Endodermal cell (in vitro differentiated cells): ENCODE measurements at regions not wholly inside any gene's neighbourhood (a gene's known extent, or its start where the extent isn't known, plus 50 kb on each side); places are given as distances from the start of the nearest gene placed in this dataset.
A peak's percentile ranks its signal among the peaks of the same experiment; 100 is the strongest.

Source experiments
- DNase-seq: peaks from one replicate; pipeline ENCODE4 v3.0.0-alpha.2; 2017
- H3K27ac ChIP-seq: 2 replicates; pipeline ENCODE4 v1.5.1; 2013; ENCODE audit warnings: mild to moderate bottlenecking, low read depth, low read length, moderate library complexity
- H3K27me3 ChIP-seq: 2 replicates; pipeline ENCODE4 v1.6.1; 2013; ENCODE audit warnings: mild to moderate bottlenecking, low read length, moderate library complexity; ENCODE audit not compliant: insufficient read depth, control insufficient read depth, poor library complexity, severe bottlenecking
- H3K36me3 ChIP-seq: 2 replicates; pipeline ENCODE4 v1.7.0; 2013; ENCODE audit warnings: mild to moderate bottlenecking, low read length, moderate library complexity; ENCODE audit not compliant: control insufficient read depth, insufficient read depth
- H3K4me1 ChIP-seq: one replicate; pipeline ENCODE4 v1.7.0; 2013; ENCODE audit warnings: low read length; ENCODE audit not compliant: control insufficient read depth, insufficient read depth
- H3K4me3 ChIP-seq: 2 replicates; pipeline ENCODE4 v1.5.1; 2013; ENCODE audit warnings: mild to moderate bottlenecking, low read length, moderate library complexity
- H3K9ac ChIP-seq: 2 replicates; pipeline ENCODE4 v1.6.1; 2013; ENCODE audit warnings: mild to moderate bottlenecking, low read length, moderate library complexity; ENCODE audit not compliant: poor library complexity, severe bottlenecking; ENCODE audit errors: extremely low read depth
- H3K9me3 ChIP-seq: 2 replicates; pipeline ENCODE4 v1.6.1; 2013; ENCODE audit warnings: mild to moderate bottlenecking, low read length, moderate library complexity; ENCODE audit not compliant: control insufficient read depth
- H3K27ac Mint-ChIP-seq: 2 replicates; pipeline ENCODE4 v1.8.0; 2020; ENCODE audit warnings: mixed read lengths
- H3K27me3 Mint-ChIP-seq: 2 replicates; pipeline ENCODE4 v1.8.0; 2021; ENCODE audit warnings: mild to moderate bottlenecking, mixed read lengths; ENCODE audit not compliant: insufficient read depth
- H3K36me3 Mint-ChIP-seq: 2 replicates; pipeline ENCODE4 v1.8.0; 2020; ENCODE audit warnings: low read depth, mixed read lengths
- H3K4me1 Mint-ChIP-seq: 2 replicates; pipeline ENCODE4 v1.8.0; 2020; ENCODE audit warnings: mixed read lengths
- H3K4me3 Mint-ChIP-seq: 2 replicates; pipeline ENCODE4 v1.8.0; 2020; ENCODE audit warnings: mild to moderate bottlenecking, moderate library complexity, mixed read lengths
- H3K9me3 Mint-ChIP-seq: 2 replicates; pipeline ENCODE4 v1.8.0; 2020; ENCODE audit warnings: mild to moderate bottlenecking, mixed read lengths
- WGBS, 2 experiments: methylation state at CpG; one replicate each; pipeline versions ENCODE4 v1.1.5 to v1.1.7; 2013; ENCODE audit warnings: missing lambda C conversion rate in 2 of 2, mixed read lengths in 1 of 2; ENCODE audit not compliant: insufficient coverage in 1 of 2, insufficient read length in 1 of 2; 5-methylcytosine and 5-hydroxymethylcytosine counted together
- TF ChIP-seq, protein P1 (sequence below): fragments of 200-600 bp; sonication (generic); conservative IDR thresholded peaks from 2 replicates; pipeline ENCODE4 v1.5.0; 2021; ENCODE audit warnings: antibody characterized with exemption, mild to moderate bottlenecking

DNA sequence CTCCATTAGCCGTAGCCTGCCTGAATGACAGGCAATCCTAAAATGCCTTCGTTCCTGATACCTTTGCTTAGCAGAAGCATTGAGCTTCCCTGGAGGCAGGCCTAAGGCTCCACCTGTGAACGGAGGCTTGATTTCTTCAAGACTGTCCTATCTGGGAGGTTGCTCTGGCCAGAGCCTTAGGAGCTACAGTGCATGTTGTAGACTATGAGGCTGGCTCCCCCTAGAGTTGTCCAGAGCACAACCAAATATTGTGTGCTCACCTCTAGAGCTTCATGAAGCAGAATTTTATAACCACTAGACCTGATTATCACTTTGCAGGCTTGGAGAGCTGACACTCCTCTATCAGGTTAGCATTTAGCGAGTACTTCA is 217.8 kb downstream of the MAFB start:
- H3K36me3 Mint-ChIP-seq, result no peaks in the 10 kb centered on the region
- H3K27ac ChIP-seq, result no peak overlapping the region
- no peak overlapping the region for H3K27ac Mint-ChIP-seq
- H3K4me1 Mint-ChIP-seq, result peaks cover 9% of the 10 kb centered on the region
- H3K9ac ChIP-seq, result no peak overlapping the region
- no peaks in the 10 kb centered on the region for H3K4me1 ChIP-seq
- peaks cover 13% of the 10 kb centered on the region for H3K27me3 ChIP-seq
- TF ChIP-seq, protein P1, sequence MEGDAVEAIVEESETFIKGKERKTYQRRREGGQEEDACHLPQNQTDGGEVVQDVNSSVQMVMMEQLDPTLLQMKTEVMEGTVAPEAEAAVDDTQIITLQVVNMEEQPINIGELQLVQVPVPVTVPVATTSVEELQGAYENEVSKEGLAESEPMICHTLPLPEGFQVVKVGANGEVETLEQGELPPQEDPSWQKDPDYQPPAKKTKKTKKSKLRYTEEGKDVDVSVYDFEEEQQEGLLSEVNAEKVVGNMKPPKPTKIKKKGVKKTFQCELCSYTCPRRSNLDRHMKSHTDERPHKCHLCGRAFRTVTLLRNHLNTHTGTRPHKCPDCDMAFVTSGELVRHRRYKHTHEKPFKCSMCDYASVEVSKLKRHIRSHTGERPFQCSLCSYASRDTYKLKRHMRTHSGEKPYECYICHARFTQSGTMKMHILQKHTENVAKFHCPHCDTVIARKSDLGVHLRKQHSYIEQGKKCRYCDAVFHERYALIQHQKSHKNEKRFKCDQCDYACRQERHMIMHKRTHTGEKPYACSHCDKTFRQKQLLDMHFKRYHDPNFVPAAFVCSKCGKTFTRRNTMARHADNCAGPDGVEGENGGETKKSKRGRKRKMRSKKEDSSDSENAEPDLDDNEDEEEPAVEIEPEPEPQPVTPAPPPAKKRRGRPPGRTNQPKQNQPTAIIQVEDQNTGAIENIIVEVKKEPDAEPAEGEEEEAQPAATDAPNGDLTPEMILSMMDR, result peak; percentile 80
- no peak overlapping the region for H3K4me3 Mint-ChIP-seq
- peak; percentile 82 for DNase-seq
- no peak overlapping the region for H3K4me3 ChIP-seq
- H3K9me3 ChIP-seq, result no peaks in the 10 kb centered on the region
- WGBS, 2 experiments, result 59 to 64% methylated on average over 3 to 4 of the region's 4 CpGs
- H3K9me3 Mint-ChIP-seq, result no peaks in the 10 kb centered on the region
- no peaks in the 10 kb centered on the region for H3K36me3 ChIP-seq
- H3K27me3 Mint-ChIP-seq, result peaks cover 27% of the 10 kb centered on the region

DNA sequence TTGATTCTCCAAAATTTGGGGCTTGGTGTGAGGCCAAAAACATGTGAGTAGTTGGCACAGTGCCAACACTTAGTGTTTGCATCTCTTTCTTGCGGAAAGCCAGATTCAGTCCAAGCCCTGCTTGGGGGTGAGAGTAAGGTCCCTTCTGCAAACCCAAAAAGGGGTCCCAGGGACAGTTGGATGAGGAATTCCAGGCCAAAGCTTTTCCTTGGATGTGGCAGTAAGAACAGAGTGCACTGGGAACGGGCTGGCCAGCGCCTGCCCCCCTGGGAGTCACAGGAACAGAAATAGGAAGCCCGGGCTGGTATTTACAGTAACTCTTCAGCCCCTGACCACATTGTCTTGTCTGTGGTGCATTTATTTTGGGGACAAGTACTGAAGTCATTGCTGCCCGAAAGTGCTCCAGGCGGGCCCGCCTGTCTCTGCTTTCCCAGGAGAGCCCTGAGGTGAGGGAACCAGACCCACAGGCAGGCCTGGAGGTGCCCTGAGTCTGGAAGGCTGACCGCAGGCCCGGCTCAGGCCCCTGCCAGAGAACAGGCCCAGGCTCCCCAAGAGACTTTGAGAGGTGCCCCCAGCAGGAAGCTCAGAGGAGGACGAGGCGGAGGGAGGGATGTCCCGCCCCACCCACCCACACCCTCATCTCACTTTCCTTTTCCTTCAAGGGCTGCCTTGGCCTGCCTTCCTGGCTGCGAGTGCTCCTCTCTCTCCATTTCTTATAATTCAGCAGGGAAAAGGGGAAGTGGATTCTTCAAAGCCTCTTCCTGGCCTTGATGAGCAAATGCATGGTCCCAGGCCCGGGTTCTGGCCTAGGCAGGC is 218.4 kb downstream of the MAFB start:
- H3K4me1 Mint-ChIP-seq, result peaks cover 9% of the 10 kb centered on the region
- no peaks in the 10 kb centered on the region for H3K9me3 Mint-ChIP-seq
- Histone ChIP-seq H3K27me3 (peaks cover 13% of the 10 kb centered on the region), H3K4me3 (no peak overlapping the region), H3K27ac (no peak overlapping the region), H3K9ac (no peak overlapping the region), H3K4me1 (no peaks in the 10 kb centered on the region), H3K36me3 (no peaks in the 10 kb centered on the region), H3K9me3 (no peaks in the 10 kb centered on the region)
- TF ChIP-seq, protein P1, result no peak
- H3K27me3 Mint-ChIP-seq, result peaks cover 25% of the 10 kb centered on the region
- H3K36me3 Mint-ChIP-seq, result no peaks in the 10 kb centered on the region
- no peak for DNase-seq
- H3K4me3 Mint-ChIP-seq, result no peak overlapping the region
- no peak overlapping the region for H3K27ac Mint-ChIP-seq
- WGBS, 2 experiments, result 94 to 97% methylated on average over 10 to 13 of the region's 14 CpGs

DNA sequence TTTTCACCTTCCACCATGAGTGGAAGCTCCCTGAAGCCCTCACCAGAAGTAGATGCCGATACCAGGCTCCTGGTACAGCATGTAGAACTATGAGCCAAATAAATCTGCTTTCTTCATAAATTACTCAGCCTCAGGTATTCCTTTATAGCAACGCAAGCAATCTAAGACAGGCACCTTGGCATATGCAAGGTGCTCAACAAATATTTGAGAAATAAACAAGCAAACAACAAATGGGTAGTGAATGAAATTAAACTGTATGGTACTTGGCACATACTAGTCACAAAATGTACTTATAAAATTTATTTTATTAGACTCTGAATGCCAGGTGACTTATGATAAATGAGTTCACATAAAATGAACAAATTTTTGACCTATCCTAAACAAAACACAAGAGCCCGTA is 220.3 kb downstream of the MAFB start:
- Histone ChIP-seq H3K36me3 (no peaks in the 10 kb centered on the region), H3K4me1 (no peaks in the 10 kb centered on the region), H3K27ac (no peak overlapping the region), H3K27me3 (peaks cover 7% of the 10 kb centered on the region), H3K9me3 (no peaks in the 10 kb centered on the region), H3K4me3 (no peak overlapping the region), H3K9ac (no peak overlapping the region)
- TF ChIP-seq, protein P1, result no peak
- Mint-ChIP-seq H3K4me1 (peaks cover 2% of the 10 kb centered on the region), H3K9me3 (no peaks in the 10 kb centered on the region), H3K27ac (no peak overlapping the region), H3K4me3 (no peak overlapping the region), H3K27me3 (peaks cover 20% of the 10 kb centered on the region), H3K36me3 (no peaks in the 10 kb centered on the region)
- 96 to 100% methylated on average over 2 to 3 of the region's 3 CpGs for WGBS, 2 experiments
- DNase-seq, result no peak
